NB4 (cell line): ENCODE measurements at regions not wholly inside any gene's neighbourhood (a gene's known extent, or its start where the extent isn't known, plus 50 kb on each side); places are given as distances from the start of the nearest gene placed in this dataset.

ENCODE experiments used
- MYC ChIP-seq: IDR thresholded peaks from 2 replicates; pipeline ENCODE4 v1.6.1; 2011; ENCODE audit warnings: low read depth, low read length
- POLR2A ChIP-seq: IDR thresholded peaks from 2 replicates; pipeline ENCODE4 v1.6.1; 2011; ENCODE audit warnings: mild to moderate bottlenecking; ENCODE audit not compliant: insufficient read length; ENCODE audit errors: extremely low read depth
- TF ChIP-seq, protein P1 (sequence below): IDR thresholded peaks from 2 replicates; pipeline ENCODE4 v1.6.1; 2011; ENCODE audit warnings: low read depth, low read length
- TF ChIP-seq, protein P2 (sequence below): IDR thresholded peaks from one replicate; pipeline ENCODE4 v1.5.1; 2012; ENCODE audit warnings: low read depth, low read length

DNA sequence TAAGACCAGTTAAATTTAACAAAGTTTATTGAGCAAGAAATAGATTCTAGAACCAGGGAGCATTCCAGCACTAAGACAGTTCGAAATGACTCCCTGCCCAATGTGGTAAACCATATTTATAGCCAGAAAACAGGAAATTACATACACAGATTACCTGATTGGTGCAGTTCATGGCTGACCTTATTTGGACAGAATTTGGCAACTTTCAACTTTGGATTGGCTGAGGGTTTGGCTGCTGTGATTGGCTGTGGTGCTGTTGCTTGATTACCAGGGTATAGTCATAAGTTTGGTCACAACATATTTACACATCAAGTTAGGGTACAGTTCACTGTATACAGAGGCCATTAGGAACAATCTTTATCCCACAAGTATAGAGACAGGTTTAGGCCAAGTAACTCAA, 984.8 kb upstream of the MIR17HG start:
- TF ChIP-seq, protein P1, sequence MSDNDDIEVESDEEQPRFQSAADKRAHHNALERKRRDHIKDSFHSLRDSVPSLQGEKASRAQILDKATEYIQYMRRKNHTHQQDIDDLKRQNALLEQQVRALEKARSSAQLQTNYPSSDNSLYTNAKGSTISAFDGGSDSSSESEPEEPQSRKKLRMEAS = no peak
- TF ChIP-seq, protein P2, sequence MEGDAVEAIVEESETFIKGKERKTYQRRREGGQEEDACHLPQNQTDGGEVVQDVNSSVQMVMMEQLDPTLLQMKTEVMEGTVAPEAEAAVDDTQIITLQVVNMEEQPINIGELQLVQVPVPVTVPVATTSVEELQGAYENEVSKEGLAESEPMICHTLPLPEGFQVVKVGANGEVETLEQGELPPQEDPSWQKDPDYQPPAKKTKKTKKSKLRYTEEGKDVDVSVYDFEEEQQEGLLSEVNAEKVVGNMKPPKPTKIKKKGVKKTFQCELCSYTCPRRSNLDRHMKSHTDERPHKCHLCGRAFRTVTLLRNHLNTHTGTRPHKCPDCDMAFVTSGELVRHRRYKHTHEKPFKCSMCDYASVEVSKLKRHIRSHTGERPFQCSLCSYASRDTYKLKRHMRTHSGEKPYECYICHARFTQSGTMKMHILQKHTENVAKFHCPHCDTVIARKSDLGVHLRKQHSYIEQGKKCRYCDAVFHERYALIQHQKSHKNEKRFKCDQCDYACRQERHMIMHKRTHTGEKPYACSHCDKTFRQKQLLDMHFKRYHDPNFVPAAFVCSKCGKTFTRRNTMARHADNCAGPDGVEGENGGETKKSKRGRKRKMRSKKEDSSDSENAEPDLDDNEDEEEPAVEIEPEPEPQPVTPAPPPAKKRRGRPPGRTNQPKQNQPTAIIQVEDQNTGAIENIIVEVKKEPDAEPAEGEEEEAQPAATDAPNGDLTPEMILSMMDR = no peak
- no peak for TF ChIP-seq POLR2A
- TF ChIP-seq MYC = no peak
